ENCODE measurements at regions not wholly inside any gene's neighbourhood (a gene's known extent, or its start where the extent isn't known, plus 50 kb on each side); places are given as distances from the start of the nearest gene placed in this dataset.

GRCh38 chr12:74816398-74817175 is 279.0 kb downstream of the ATXN7L3B start:
- DNase-seq (ENCODE audit: low spot score) = no peak

GRCh38 chr12:74817499-74817898 is 279.9 kb downstream of the ATXN7L3B start:
- DNase-seq (ENCODE audit: low spot score) = no peak

GRCh38 chr12:74818412-74818811 is 280.8 kb downstream of the ATXN7L3B start:
- no peak for DNase-seq (ENCODE audit: low spot score)

- no peak for DNase-seq (ENCODE audit: low spot score)
These were observed 282.7 kb downstream of the ATXN7L3B start for GRCh38 chr12:74820324-74820723.

GRCh38 chr12:74836567-74836966 is 298.9 kb downstream of the ATXN7L3B start:
- no peak for DNase-seq (ENCODE audit: low spot score)

- peak; percentile 38 for DNase-seq (ENCODE audit: low spot score)
These were observed 308.5 kb downstream of the ATXN7L3B start for GRCh38 chr12:74846116-74846515.

GRCh38 chr12:74847169-74847568 is 309.5 kb downstream of the ATXN7L3B start:
- no peak for DNase-seq (ENCODE audit: low spot score)

- no peak for DNase-seq (ENCODE audit: low spot score)
These were observed 310.4 kb downstream of the ATXN7L3B start for GRCh38 chr12:74848006-74848405.

- no peak for DNase-seq (ENCODE audit: low spot score)
These were observed 312.2 kb downstream of the ATXN7L3B start for GRCh38 chr12:74849801-74850200.

- DNase-seq (ENCODE audit: low spot score) = no peak
These were observed 334.2 kb downstream of the ATXN7L3B start for GRCh38 chr12:74871817-74872216.

- no peak for DNase-seq (ENCODE audit: low spot score)
These were observed 323.9 kb downstream of the KCNC2 start for GRCh38 chr12:74885775-74886174.

- no peak for DNase-seq (ENCODE audit: low spot score)
These were observed 320.6 kb downstream of the KCNC2 start for GRCh38 chr12:74889073-74889472.

GRCh38 chr12:74889563-74890236 is 319.9 kb downstream of the KCNC2 start:
- DNase-seq (ENCODE audit: low spot score) = peak; percentile 17

GRCh38 chr12:74890237-74890599 is 319.4 kb downstream of the KCNC2 start:
- DNase-seq (ENCODE audit: low spot score) = peak; percentile 47

- DNase-seq (ENCODE audit: low spot score) = no peak
These were observed 318.5 kb downstream of the KCNC2 start for GRCh38 chr12:74891083-74891668.

GRCh38 chr12:74892057-74892633 is 317.5 kb downstream of the KCNC2 start:
- no peak for DNase-seq (ENCODE audit: low spot score)

- no peak for DNase-seq (ENCODE audit: low spot score)
These were observed 313.5 kb downstream of the KCNC2 start for GRCh38 chr12:74896186-74896585.

GRCh38 chr12:74897425-74898211 is 312.0 kb downstream of the KCNC2 start:
- no peak for DNase-seq (ENCODE audit: low spot score)

- DNase-seq (ENCODE audit: low spot score) = no peak
These were observed 310.4 kb downstream of the KCNC2 start for GRCh38 chr12:74899031-74899829.

GRCh38 chr12:74900232-74900631 is 309.4 kb downstream of the KCNC2 start:
- DNase-seq (ENCODE audit: low spot score) = no peak

- DNase-seq (ENCODE audit: low spot score) = no peak
These were observed 306.1 kb downstream of the KCNC2 start for GRCh38 chr12:74903522-74903921.

Measured in COLO829 (cell line).